Fibroblast of skin of abdomen (primary cell): ENCODE measurements at regions not wholly inside any gene's neighbourhood (a gene's known extent, or its start where the extent isn't known, plus 50 kb on each side); places are given as distances from the start of the nearest gene placed in this dataset.
"Not testable (repeated sequence)": the region's sequence is repeated elsewhere in the genome, so short reads cannot be mapped to it uniquely, and the experiment has no call there.

Experiments used
- DNase-seq: peaks from one replicate; pipeline ENCODE4 v3.0.0-alpha.2; 2013

DNA sequence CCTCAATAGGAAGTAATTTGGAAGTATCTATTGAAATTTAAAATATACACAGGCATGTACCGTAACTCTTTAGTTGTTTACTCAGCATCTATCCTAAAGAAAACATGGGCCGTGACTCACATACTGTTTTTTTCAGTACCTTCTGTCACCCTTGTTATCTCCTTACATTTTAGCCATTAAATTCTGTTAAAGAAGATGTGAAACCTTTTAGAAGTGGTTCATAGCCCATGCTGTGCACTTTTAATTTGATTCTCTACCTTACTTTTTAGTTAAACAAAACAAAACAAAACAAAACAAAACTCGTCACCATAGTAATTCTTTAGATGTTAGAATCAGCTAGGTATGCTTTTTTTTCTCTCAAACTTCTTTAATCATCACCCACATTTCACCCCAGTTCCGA, 494.4 kb upstream of the RGS6 start:
- DNase-seq: no peak

GRCh38 chr14:71438684-71439083, 493.5 kb upstream of the RGS6 start:
- DNase-seq: peak; percentile 39

- DNase-seq: no peak
Observed at GRCh38 chr14:71441126-71441525, 491.1 kb upstream of the RGS6 start.

GRCh38 chr14:71444030-71444822, 488.0 kb upstream of the RGS6 start:
- DNase-seq: no peak

DNA sequence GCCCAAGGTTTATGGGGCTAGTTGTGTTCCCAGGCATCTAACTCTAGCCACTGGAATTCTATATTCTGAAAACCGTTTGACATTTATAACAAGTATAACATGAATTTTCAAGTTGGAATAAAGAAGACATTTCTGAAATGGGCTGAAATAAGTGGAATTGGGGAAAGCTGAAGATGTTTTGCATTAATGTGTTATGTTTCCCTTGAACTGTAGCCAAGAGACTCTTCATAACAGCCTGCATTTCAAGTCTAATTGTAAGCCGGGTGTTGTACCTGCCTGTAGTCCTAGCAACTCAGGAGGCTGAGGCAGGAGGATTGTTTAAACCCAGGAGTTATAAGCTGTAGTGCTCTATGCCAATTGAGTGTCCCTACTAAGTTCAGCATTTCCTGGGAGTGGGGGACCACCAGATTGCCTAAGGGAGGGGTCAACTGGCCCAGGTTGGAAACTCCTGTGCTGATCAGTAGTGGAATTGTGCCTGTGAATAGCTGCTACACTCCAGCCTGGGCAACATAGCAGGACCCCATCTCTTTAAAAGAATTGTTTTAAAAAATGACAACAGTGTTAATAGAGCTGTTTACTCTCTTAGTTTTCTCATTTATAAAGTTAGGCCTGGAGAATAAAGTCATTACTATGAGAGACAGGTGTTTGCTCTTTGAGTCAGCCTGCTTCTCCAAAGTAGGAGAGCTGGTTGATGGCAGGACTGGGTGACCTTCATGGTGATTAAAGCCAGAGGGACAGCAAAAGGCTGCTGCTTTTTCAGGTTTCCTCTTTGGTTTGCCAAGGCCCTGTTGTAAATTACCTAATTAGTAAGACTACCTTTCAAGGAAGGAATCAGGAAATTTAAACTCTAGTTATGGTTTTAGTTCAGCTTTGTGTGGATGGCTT, 483.6 kb upstream of the RGS6 start:
- DNase-seq: peak; percentile 14

- no peak for DNase-seq
Observed at GRCh38 chr14:71449316-71450055, 482.7 kb upstream of the RGS6 start.

DNA sequence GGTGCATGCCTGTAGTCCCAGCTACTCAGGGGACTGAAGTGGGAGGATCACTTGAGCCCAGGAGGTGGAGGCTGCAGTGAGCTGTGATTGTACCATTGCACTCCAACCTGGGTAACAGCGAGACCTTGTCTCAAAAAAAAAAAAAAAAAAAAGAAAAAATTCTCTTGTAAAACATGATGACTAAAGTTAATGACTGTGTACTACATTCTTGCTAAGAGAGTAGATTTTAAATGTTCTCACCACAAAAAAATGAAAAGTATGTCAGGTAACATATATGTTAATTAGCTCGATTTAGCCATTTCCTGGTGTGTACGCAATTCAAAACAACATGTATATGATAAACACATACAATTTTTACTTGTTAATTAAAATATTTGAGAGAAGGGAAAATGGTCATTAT, 480.7 kb upstream of the RGS6 start:
- no peak for DNase-seq

- DNase-seq: no peak
Observed at GRCh38 chr14:71452539-71452938, 479.7 kb upstream of the RGS6 start.

GRCh38 chr14:71452987-71453386, 479.2 kb upstream of the RGS6 start:
- peak; percentile 13 for DNase-seq

GRCh38 chr14:71454010-71454409, 478.2 kb upstream of the RGS6 start:
- DNase-seq: no peak

- DNase-seq: no peak
Observed at GRCh38 chr14:71454513-71455332, 477.5 kb upstream of the RGS6 start.

DNA sequence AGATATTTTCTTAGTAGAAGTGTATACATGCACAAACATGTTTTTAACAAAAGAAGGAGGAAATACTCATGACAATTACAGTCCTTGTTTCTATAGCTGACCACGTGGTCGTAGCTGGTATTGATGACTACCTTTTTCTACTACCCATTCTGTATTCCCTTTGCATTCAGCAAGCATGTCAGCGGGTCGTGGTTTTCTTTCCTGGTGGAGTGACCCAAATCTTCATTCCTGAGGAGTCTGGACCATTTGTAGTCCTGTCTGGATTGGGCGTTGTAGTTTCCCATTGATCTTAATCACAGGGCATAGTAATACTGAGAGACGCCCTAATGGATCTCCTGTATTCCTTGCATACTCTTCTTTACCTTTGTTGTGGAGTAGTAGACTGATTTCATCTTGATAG, 472.1 kb upstream of the RGS6 start:
- DNase-seq: no peak

DNA sequence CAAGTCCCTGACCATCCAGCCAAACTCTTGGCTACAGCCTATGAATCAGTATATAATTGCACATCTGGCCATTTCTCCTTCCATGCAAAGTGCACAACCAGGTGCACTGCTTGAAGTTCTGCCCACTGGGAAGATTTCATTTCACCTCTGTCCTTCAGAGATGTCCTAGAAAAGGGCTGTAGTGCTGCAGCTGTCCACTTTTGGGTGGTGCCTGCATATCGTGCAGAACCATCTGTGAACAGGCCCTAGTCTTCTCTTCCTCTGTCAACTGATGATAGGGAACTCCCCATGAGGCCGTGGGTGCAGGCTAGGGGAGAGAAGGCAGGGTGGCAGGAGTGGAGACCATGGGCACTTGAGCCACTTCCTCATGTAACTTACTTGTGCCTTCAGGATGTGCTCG, 470.6 kb upstream of the RGS6 start:
- DNase-seq: not testable (repeated sequence)

DNA sequence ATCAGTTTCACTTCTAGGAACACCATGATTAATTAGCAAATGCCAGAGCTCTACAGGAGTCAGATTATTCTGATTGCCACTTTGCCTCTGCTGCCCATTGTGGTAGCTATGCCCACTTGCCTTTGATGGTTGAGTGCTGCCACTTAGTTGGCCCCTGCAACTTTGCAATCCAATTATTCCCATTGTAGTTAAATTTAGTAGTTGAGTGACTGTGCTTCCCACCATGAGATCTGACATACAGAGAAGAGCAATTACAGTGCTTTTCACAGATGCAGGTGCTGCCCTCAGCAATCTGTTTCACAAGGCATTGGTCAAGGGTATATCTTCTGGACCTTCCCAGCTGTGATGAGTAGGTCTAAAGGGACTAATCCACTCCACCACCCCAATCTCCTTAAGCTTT, 468.4 kb upstream of the RGS6 start:
- no peak for DNase-seq

- DNase-seq: no peak
Observed at GRCh38 chr14:71464840-71465239, 467.4 kb upstream of the RGS6 start.

DNA sequence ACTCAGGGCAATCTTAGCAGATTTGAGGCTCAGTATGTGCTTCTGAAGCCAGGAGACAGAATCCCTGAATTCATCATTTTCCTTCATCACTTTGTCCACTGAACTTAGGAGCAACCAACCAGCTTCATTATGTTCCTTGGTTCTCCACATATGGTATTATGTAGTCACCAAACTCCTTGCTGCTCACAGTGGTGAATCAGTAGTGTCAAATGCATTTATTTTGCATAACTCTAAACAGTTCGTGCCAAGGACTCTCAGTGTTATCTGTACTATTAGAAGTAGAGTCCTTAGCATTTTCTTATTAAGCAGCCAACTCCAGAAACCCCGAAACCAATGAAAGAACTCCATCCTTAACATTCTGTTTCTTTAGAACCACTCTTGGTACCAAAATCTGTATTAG, 466.9 kb upstream of the RGS6 start:
- DNase-seq: peak; percentile 33

- no peak for DNase-seq
Observed at GRCh38 chr14:71466251-71466650, 466.0 kb upstream of the RGS6 start.

GRCh38 chr14:71466946-71467345, 465.3 kb upstream of the RGS6 start:
- no peak for DNase-seq

- DNase-seq: peak; percentile 37
Observed at GRCh38 chr14:71467361-71467811, 464.8 kb upstream of the RGS6 start.

DNA sequence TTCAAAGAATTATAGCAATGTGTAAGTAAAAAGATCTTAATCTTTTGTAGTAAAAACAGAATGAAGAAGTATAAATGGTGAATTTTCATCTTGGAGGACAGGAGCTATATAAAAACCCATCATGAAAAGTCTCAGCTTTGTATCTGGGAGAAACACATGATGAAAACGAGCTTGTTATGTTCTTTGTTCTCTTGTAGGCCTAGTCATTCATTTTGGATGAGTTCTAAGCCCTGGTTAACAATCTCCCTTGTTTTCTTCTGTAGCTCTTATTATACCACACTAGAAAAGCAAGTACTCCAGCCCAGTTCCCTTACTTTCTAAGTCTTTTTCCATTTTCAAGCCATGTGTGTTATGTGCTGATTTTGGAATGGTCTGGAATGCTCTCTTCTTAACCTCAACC, 463.5 kb upstream of the RGS6 start:
- no peak for DNase-seq

GRCh38 chr14:71469643-71470335, 462.4 kb upstream of the RGS6 start:
- DNase-seq: no peak
